Left hindlimb (tissue), 1 donor: ENCODE measurements at regions not wholly inside any gene's neighbourhood (a gene's known extent, or its start where the extent isn't known, plus 50 kb on each side); places are given as distances from the start of the nearest gene placed in this dataset.

Experiments
- DNase-seq: peaks from one replicate; pipeline ENCODE4 v3.0.0-alpha.2; 2018

DNA sequence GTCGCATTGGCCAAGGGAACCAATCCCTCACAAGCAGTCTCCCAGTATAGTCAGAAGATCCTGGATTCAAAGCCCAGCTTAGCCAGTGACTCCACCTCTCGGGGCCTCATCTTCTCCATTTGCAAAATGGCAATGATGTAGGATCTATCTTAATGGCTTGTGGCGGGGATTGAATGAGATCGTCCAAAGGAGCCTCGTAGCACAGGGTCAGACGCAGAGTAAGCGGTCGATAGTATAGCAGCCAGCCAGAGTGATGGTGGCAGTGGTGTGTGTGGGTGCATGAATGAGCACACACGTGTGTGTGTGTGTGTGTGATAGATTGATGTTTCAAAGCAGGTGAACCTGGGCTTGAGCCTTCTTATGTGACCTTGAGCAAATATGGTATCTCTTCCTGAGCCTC, 79.8 kb upstream of the WNT4 start:
- no peak for DNase-seq

- DNase-seq: no peak
These were observed 80.3 kb upstream of the WNT4 start for GRCh38 chr1:22223176-22223575.

GRCh38 chr1:22224091-22224490, 81.2 kb upstream of the WNT4 start:
- DNase-seq: no peak

DNA sequence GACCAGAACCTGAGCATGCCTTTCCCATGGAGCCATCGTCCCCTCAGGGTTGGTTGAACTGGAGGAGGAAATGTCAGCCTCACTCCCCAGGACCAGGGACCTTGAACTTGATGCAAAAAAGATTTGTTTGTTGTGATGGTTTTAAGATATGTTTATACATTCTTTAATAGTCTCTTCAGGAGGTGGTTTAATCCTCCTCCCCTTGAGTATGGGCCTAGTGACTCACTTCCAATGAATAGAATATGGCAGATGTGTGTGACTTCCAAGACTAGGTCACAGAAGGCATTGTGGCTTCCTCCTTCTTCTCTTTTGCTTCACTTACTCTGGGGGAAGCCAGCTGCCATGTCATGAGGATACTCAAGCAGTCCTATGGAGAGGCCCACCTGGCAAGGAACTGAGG, 81.7 kb upstream of the WNT4 start:
- no peak for DNase-seq

DNA sequence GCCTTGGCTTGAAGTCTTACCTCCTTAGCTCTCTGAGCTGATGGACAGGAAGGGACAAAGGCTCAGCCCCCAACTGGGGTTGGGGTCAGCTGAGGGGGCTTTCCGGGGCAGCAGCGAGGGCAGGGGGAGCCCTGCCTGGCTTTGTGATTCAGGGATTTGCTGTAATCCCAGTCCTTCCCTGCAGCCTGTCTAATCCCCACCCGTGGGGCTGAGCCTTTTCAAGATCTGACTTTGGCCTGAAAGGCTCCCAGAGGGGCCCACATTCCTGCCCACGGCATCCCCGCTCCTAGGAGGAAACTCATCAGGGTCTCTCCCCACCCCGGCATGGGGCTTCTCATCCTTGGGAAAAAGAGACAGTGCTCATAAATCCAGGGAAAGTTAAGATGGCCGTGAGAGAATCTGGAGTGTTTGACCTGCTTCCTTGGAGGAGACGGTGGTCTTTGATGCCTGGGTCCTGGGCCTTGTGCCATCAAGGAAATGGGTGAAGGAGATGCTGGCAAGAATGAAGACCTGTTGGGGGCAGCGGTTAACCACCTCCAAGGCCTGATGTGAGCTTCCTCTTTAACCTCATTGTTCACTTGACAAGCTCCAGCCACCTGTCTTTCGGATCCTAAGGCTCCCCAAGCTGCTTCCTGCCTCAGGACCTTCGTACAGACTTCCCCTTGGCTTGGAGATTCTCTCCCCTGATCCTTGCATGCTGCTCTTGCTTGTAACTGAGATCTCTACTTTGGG, 83.1 kb upstream of the WNT4 start:
- no peak for DNase-seq

- no peak for DNase-seq
These were observed 85.2 kb upstream of the WNT4 start for GRCh38 chr1:22228074-22228473.

GRCh38 chr1:22228505-22228911, 85.6 kb upstream of the WNT4 start:
- no peak for DNase-seq

- DNase-seq: no peak
These were observed 86.5 kb upstream of the WNT4 start for GRCh38 chr1:22229379-22229778.

- DNase-seq: no peak
These were observed 88.2 kb upstream of the WNT4 start for GRCh38 chr1:22231068-22231593.

- DNase-seq: no peak
These were observed 89.2 kb upstream of the WNT4 start for GRCh38 chr1:22231995-22232690.

DNA sequence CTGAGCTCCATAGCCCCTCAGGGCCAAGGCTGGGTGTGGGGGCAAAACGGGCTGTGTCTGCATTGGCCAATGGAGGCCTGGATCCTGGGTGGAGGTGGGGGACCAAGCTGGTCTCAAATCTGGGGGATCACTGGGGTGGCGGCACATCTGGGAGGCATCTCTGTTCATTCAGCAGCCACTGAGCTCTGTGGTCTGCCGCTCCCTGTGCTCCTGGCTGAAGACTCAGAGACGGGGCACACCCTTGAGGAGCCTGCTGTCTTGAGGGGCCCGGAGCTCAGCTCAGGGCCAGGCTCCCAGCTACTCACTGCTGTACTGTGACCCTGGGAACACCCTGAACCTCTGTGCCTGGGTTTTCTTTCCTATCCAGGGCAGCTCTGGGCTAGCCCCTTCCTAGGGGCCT, 90.3 kb upstream of the WNT4 start:
- no peak for DNase-seq

- DNase-seq: no peak
These were observed 91.7 kb upstream of the WNT4 start for GRCh38 chr1:22234476-22235030.

- DNase-seq: no peak
These were observed 93.3 kb upstream of the WNT4 start for GRCh38 chr1:22236166-22236565.

DNA sequence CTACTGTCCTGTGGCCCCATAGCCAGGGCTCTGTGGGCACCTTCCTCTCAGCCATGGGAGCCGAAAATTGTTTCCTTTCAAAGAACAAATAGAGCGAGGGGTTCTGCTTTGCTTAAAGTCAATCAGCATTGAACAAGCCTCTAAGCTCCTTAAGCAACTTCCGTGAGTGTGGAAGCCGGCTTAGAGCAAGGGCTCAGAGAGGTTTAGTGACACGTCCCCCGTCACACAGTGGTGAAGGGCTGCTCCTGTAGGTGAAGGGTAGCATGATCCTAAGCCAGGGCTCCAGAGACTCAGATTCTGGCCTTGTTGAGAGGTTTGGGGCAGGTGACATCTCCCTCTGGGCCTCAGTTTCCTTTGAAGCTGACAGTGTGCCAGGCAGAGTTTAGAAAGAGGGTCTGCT, 94.0 kb upstream of the WNT4 start:
- no peak for DNase-seq

GRCh38 chr1:22237433-22238093, 94.7 kb upstream of the WNT4 start:
- DNase-seq: no peak

DNA sequence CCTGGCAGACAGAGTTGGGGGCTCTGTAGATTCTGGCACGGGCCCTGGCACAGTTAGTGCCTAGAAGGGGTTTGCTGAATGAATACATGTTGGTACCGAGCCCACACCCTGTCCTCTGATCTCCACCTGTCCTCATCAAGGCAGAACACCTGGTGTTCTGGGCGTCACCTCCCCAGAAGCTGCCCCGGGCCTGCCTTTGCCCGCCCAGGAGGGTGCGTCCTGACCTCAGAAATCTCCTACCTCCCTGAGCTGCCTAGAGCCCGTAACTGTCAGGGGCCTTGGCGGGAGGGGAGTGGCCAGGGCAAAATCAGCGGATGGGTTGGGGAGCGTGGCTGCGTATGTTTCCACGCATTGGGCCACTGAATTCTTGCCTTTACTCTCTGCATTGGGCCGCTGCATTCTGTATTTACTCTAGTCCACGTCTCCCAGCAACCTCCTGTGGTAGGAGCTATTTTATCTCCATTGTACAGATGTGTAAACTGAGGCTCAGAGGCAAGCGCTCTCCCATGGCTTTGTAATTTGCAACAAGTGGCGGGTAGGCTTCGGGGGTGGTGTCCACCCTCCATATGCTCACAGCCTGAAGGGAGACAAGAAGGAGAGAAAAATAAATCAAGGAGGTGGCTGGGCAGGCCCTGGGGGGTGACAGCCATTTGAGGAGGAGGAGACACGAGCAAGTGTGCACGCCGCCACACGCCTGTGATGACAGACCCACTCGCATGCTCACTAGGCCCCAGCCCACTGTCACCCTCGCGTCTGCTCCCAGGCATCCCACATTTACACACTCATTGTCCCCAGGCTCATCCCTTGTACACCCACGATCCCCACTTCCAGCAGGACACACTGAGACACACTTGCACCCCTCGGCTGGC, 95.7 kb upstream of the WNT4 start:
- DNase-seq: no peak

DNA sequence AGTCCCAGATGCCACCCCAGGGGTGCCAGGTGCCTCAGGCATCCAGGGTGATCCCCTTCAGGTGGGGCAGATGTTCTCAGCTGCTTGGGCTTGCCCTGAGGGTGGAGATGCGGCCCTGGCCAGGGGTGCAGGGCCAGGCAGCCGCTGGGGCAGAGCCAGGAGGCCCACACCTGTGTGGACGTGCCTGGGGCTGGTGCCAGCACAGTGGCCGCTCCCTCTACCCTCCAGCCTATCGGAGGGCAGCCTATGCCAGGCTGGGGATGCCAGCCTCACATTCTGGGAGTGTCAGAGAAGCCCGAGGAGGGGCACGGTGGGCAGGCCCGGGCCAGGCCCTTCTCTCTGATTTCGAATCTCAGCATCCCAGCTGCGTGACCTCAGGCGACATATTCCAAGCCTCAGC, 96.5 kb upstream of the WNT4 start:
- DNase-seq: no peak

DNA sequence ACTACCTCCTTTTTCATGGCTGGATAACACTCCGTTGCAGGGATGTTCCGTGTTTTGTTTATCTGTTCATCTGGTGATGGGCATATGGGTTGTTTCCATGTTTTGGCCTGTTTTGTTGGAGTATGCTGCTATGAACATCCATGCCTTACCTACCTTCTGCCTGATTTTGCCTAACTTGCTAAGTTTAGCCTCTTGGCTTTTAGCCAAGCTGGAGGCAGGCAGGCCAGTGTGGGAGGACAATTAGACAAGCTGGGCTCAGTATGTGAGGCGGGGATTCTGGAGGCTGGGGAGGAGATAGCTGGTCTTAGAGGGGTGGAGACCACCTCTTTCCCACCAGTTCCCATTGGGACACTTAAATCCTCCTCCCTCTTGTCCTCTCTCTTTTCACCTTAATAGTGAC, 98.4 kb upstream of the WNT4 start:
- no peak for DNase-seq

DNA sequence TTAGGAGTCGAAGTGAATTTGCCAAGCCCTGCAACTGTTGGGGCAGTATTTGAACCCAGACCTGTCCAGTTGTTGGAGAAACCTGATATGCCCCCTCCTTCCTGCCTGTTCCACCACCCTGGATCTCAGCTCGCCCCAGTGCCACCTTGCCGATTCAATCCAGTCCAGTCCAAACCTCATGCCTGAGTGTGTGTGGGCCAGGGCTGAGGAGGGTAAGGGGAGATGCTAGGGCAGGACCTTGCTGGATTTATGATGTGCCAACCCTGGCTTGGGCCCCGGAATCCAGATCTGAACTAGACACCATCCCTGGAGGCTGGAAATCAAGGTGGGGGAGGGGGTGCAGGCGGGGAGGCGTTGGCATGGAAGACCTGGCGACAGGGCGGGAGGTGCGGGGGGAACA, 98.9 kb upstream of the WNT4 start:
- DNase-seq: no peak

- DNase-seq: no peak
These were observed 102.3 kb upstream of the WNT4 start for GRCh38 chr1:22245100-22245650.

DNA sequence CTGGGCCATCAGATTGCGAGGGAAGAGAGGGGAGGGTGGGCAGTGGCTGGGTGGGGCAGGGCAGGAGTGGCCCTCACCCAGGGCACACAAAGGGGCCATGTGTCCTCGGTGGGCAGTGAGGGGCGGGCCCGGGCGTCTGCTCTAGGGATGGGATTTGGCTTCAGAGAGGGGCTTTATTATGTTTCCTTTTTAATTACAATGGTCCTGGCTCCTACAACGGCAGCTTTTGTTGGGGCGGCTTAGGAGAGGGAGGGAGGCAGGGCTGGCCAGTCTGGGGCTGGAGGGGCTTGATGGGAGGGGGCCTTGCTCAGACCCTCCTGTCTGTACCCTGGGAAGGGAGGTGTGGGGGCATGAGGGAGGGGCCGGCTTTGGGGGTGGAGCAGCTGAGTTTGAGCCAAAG, 102.8 kb upstream of the WNT4 start:
- no peak for DNase-seq

GRCh38 chr1:22246755-22247480, 104.0 kb upstream of the WNT4 start:
- DNase-seq: no peak
